Activated naive CD4-positive, alpha-beta T cell treated with anti-CD3 and anti-CD28 coated beads for 36 hours (primary cell): ENCODE measurements at regions not wholly inside any gene's neighbourhood (a gene's known extent, or its start where the extent isn't known, plus 50 kb on each side); places are given as distances from the start of the nearest gene placed in this dataset.

Experiments
- CTCF ChIA-PET: fragments of 350-600 bp; sonication (Branson Sonifier 250); formaldehyde crosslinking; loops from one replicate; lab custom pipeline; 2021; ENCODE audit warnings: antibody characterized with exemption; lab: Charles Lee
- DNase-seq: peaks from one replicate; pipeline ENCODE4 v3.0.0-alpha.2; 2020
- H3K27ac Mint-ChIP-seq: one replicate; pipeline ENCODE4 v1.8.0; 2021; ENCODE audit warnings: mild to moderate bottlenecking, mixed read lengths
- H3K27me3 Mint-ChIP-seq: one replicate; pipeline ENCODE4 v1.8.0; 2021; ENCODE audit warnings: low read depth, mixed read lengths
- H3K36me3 Mint-ChIP-seq: one replicate; pipeline ENCODE4 v1.8.0; 2021; ENCODE audit warnings: low read depth, mixed read lengths
- H3K4me1 Mint-ChIP-seq: one replicate; pipeline ENCODE4 v1.8.0; 2021; ENCODE audit warnings: low read depth, mixed read lengths
- H3K4me3 Mint-ChIP-seq: one replicate; pipeline ENCODE4 v1.8.0; 2021; ENCODE audit warnings: mild to moderate bottlenecking, moderate library complexity, mixed read lengths
- H3K9me3 Mint-ChIP-seq: one replicate; pipeline ENCODE4 v1.8.0; 2021; ENCODE audit warnings: mixed read lengths
- intact Hi-C: fragments of 100-400 bp; cut with micrococcal nuclease; formaldehyde crosslinking; loops from one replicate; pipeline ENCODE4 v1.15.1; 2023

DNA sequence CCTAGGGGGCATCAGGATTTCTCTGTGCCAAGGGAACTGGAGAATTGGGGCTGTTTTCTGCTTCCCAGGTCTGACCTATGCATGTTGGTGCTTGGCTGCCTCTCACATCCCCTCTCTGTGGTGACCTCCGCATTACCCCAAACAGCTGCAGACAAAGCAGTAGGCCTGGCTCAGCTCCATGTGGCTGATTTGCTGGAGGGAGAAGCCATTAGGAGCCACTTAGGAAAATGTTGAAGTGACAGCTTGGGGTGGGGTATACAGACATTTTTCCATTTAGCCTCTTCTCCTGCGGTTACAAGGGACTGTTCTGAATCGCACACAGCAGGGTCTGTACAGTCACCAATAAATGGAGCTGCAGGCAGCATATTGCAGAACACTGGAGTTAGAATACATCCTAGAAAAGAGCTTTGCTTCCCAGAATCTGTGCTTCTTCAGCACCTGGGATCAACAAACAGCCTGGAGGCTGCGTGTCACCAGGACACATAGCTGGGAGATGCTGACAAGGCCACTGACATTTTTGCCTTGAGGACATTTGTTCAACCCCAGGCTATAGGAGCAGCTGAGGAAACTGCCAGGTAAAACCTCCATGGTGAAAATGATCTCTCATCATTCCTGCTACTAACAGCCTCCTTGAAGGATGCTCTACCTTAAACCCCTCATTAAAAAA is 335.3 kb downstream of the DIRAS2 start:
- H3K4me3 Mint-ChIP-seq = no peak overlapping the region
- CTCF ChIA-PET = no interaction called here
- DNase-seq = no peak
- H3K4me1 Mint-ChIP-seq = no peaks in the 10 kb centered on the region
- H3K27ac Mint-ChIP-seq = no peak overlapping the region
- H3K27me3 Mint-ChIP-seq = peaks cover 12% of the 10 kb centered on the region
- no peaks in the 10 kb centered on the region for H3K9me3 Mint-ChIP-seq
- intact Hi-C loops = no loop called here
- H3K36me3 Mint-ChIP-seq = no peaks in the 10 kb centered on the region

DNA sequence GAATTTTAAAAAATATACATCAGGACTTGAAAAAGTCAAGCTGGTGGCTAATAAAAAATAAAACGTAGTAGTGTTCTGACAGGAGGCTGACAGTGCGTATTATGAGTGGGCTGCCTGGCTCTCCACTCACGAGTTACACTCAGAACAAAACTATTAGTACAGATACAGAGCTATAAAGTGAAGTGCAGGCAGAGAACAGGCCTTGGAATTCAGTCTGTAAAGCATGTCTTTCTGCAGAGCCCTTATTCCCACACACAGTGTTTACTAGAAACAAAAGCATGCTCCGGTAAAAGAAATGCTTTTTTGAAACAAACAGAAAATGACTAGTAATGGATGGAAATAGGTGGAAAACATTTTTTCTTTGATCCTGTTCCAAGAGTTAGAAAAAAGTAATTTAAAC is 334.7 kb downstream of the DIRAS2 start:
- DNase-seq = no peak
- Mint-ChIP-seq H3K4me3 (no peak overlapping the region), H3K27ac (no peak overlapping the region), H3K4me1 (no peaks in the 10 kb centered on the region), H3K9me3 (no peaks in the 10 kb centered on the region), H3K36me3 (no peaks in the 10 kb centered on the region), H3K27me3 (peaks cover 9% of the 10 kb centered on the region)
- intact Hi-C loops = no loop called here
- CTCF ChIA-PET = interaction anchor here (1.1 kb wide), 1 partner anchor 10 kb away, joined by 3 read pairs; no protein-coding TSS in a partner anchor

DNA sequence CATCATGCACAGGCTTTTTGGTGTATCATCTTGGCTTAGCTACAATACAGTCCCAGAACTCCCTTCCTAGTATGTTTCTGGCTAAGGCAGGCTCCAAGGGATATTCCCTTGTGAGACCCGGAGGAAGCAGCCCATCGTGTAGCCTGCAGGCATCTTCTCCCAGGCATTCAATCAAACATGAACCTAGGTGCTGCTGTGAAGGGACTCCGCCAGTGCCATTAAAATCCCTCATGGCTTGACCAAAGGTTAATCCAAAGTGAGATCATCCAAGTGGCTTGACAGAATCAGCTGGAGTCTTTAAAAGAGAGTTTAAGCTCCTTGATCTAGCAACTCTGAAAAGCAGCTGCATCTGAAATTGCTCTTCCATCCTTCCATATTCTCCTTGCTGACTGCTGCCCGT is 333.9 kb downstream of the DIRAS2 start:
- intact Hi-C loops = no loop called here
- CTCF ChIA-PET = interaction anchor here (1.1 kb wide), 1 partner anchor 10 kb away, joined by 3 read pairs; no protein-coding TSS in a partner anchor
- H3K4me1 Mint-ChIP-seq = no peaks in the 10 kb centered on the region
- H3K27ac Mint-ChIP-seq = no peak overlapping the region
- peaks cover 5% of the 10 kb centered on the region for H3K27me3 Mint-ChIP-seq
- no peak overlapping the region for H3K4me3 Mint-ChIP-seq
- no peaks in the 10 kb centered on the region for H3K9me3 Mint-ChIP-seq
- H3K36me3 Mint-ChIP-seq = no peaks in the 10 kb centered on the region
- no peak for DNase-seq

DNA sequence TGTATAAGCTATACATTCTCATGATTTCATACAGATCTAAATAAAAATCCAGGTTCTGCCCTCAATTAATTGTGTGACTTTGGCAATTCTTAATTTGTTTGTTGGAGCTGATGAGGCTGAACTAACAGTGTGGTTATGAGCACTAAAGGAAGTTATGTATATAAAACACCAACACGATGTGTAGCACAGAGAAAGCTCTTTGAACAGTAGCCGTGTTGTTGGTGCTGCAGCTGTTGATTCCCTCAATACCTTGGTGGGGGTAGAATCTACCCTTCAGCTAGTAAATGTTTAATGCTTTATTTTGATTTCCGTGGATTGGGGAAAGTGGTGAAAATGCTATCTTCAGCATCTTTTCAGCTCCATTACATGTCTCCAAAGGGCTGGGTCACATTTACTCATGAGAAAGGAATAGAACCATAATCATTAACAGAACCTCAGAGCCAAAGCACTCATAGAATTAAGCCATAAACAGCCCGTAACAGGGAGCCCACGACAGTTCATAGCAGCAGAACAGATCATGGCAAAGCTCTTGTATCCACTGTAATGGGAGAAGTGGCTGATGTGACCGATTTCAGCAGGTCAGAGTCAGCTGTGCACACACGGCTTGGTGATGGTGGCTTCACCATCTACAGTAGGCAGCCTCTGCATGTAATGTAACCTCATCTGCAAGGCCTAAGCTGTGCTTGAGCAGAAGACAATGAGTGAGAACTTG is 332.7 kb downstream of the DIRAS2 start:
- Mint-ChIP-seq H3K4me1 (no peaks in the 10 kb centered on the region), H3K9me3 (no peaks in the 10 kb centered on the region), H3K27me3 (peaks cover 5% of the 10 kb centered on the region), H3K36me3 (no peaks in the 10 kb centered on the region), H3K27ac (no peak overlapping the region), H3K4me3 (no peak overlapping the region)
- DNase-seq = no peak
- CTCF ChIA-PET = no interaction called here
- intact Hi-C loops = no loop called here

DNA sequence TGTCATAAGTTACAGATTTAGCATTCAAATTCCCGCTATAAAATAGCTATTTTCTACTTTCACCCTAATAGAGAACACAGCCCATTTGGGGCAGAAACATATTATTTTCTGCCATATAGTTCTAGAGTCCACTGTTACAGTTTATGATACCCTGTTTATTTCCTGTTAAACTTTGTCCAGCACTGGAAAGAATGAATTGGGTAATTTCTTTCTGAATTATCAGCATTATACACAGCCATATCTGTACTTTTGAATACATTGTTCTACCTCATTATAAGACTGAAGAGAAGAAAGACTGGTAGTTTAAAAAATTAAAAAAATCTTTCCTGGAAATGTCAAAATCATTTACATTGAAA is 332.1 kb downstream of the DIRAS2 start:
- no peaks in the 10 kb centered on the region for H3K9me3 Mint-ChIP-seq
- no peak overlapping the region for H3K4me3 Mint-ChIP-seq
- H3K27ac Mint-ChIP-seq = no peak overlapping the region
- DNase-seq = no peak
- CTCF ChIA-PET = no interaction called here
- peaks cover 5% of the 10 kb centered on the region for H3K27me3 Mint-ChIP-seq
- intact Hi-C loops = no loop called here
- no peaks in the 10 kb centered on the region for H3K4me1 Mint-ChIP-seq
- no peaks in the 10 kb centered on the region for H3K36me3 Mint-ChIP-seq

DNA sequence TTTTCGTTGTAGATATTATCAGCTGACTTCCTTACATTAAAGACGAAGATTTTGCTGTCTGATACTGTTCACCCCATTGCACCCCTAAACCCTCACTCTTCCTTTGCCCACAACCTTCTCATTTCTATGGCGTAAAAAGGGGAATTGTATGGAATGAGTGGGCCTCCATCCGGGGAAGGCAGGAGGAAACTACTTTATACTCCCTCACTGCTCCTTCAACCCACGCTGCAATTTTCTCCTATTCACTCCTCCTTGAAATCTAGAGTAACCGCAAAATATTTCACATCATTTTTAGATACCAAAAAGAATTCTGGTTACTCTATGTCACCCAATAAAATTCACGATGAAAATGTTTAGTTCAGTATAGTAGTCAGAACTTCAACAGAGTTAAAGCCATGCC is 330.8 kb downstream of the DIRAS2 start:
- H3K27me3 Mint-ChIP-seq = peaks cover 6% of the 10 kb centered on the region
- CTCF ChIA-PET = no interaction called here
- H3K36me3 Mint-ChIP-seq = no peaks in the 10 kb centered on the region
- no peaks in the 10 kb centered on the region for H3K4me1 Mint-ChIP-seq
- H3K9me3 Mint-ChIP-seq = no peaks in the 10 kb centered on the region
- H3K4me3 Mint-ChIP-seq = no peak overlapping the region
- intact Hi-C loops = no loop called here
- DNase-seq = no peak
- H3K27ac Mint-ChIP-seq = no peak overlapping the region

DNA sequence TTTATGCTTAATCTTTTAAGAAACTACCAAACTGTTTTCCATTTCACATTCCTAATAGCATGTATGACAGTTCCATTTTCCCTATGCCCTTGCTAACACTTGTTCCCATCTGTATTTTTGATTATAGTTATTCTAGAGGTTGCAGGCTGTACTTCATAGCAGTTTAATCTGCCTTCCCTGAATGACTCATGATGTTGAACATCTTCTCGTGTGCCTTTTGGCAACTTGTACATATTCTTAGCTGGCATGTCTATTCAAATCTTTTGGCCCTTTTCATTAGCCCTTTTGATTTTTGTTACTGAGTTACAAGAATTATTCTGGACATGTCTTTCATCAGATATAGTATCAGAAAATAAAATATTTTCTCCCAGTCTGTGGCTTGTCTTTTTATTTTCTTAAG is 320.3 kb downstream of the DIRAS2 start:
- Mint-ChIP-seq H3K36me3 (no peaks in the 10 kb centered on the region), H3K4me3 (no peak overlapping the region), H3K27ac (no peak overlapping the region), H3K27me3 (peaks cover 13% of the 10 kb centered on the region), H3K4me1 (no peaks in the 10 kb centered on the region), H3K9me3 (no peaks in the 10 kb centered on the region)
- no peak for DNase-seq
- CTCF ChIA-PET = no interaction called here
- intact Hi-C loops = no loop called here

DNA sequence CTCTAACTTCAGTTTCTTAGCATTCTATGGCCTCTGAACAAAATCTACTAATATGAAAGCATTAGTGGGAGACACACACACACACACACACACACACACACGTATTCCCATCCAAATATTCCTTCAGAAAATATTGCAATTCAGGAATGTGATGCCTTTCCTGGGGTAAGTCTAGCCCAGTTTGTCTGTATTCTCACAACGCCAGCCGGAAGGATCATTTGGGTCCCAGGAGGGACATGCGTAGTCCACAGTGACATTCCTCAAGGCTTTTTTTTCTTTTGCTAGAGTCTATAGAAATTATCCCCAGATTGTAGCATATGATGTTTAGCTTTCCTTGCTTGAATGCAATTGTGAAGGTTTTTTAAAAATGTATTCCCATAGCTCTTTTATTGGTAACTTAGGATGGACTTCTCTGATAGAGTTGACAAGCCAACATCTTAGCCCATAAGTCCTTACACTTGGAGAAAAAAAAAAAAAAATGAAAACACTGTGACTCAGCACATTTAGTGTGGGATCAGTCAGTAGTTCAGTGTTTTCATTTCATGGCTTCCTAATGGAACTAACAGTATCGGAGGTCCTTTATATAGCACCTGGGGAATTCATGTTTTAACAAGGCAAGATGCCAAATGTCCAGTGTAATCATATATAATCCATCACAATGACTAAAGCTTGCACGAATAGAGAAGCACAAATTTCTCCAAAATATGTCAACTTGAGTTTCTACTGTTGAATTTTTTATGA is 316.5 kb downstream of the DIRAS2 start:
- Mint-ChIP-seq H3K4me3 (no peak overlapping the region), H3K4me1 (no peaks in the 10 kb centered on the region), H3K27ac (no peak overlapping the region), H3K36me3 (no peaks in the 10 kb centered on the region), H3K27me3 (peaks cover 11% of the 10 kb centered on the region), H3K9me3 (no peaks in the 10 kb centered on the region)
- CTCF ChIA-PET = interaction anchor here (0.8 kb wide), 1 partner anchor 162 kb away, joined by 3 read pairs; no protein-coding TSS in a partner anchor
- no peak for DNase-seq
- intact Hi-C loops = no loop called here

DNA sequence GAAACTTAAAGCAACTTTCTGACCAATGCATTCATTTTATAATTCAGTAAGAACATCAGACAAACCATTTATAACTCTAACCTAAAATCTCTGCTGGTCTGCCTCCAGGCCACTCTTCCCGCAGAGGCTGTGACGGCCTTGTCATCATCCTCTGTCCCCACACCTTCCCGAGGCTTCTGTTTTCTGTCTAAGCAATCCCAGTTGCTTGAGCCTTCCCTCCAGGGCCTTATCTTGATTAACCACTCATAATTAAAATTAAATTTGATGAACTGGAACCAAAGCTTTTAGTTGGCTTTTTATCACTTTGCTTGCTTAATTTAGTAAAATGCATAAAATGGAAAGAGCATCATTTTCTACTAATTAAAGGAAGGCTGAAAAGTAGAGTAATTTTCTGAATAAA is 312.4 kb downstream of the DIRAS2 start:
- intact Hi-C loops = no loop called here
- no peaks in the 10 kb centered on the region for H3K9me3 Mint-ChIP-seq
- DNase-seq = no peak
- no peak overlapping the region for H3K4me3 Mint-ChIP-seq
- no peak overlapping the region for H3K27ac Mint-ChIP-seq
- H3K4me1 Mint-ChIP-seq = no peaks in the 10 kb centered on the region
- H3K27me3 Mint-ChIP-seq = peaks cover 23% of the 10 kb centered on the region
- CTCF ChIA-PET = no interaction called here
- no peaks in the 10 kb centered on the region for H3K36me3 Mint-ChIP-seq

DNA sequence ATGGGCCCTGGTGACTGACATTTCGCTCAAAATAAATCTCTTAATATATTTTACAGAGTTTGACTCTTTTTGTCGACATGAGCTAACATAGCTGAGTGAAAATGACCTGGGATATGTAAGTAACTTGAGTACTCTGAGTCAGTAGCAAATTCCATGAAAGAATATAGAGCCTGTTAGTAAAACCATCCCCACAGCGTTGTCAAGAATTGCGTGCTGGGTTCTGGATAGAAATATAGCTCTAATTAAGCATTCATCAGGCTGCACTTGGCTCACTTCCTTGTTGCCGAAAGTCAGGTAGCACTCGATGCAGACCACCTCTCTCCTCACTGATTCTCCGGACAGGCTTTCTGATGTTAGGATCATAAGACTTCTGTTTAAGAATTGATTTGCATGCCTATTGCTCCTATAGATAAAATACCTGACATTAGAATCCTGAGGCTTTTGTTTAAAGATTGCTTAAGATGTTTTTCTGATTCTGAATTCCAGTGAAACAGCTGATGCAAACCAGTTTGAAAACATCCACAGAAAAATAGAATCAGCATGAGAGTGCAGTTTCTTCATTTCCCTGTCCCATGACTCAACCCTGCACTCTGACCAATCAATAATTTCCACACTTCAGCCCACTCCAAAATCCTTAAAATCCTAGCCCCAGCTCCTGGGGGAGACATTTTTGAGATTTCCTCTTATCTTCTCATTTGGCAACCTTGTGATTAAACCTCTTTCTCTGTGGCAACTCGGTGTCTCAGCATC is 310.6 kb downstream of the DIRAS2 start:
- no peaks in the 10 kb centered on the region for H3K4me1 Mint-ChIP-seq

DNA sequence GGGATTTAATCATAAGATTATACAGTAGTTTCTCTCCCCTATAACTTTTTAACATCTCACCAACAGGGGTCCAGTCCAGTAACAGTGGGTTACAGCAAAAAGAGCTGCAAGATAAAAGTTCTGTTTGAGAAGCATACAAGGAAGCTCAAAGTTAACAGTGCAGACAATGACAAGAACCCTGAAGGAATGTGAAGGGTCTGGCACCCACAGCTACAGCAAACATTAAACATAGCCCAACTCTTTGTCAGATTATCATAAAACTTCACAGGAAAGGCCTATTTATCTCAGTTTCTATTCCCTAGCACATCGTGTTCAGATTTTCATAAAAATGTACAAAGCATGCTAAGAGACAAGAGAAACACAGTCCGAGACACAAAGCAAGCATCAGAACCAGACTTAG is 309.4 kb downstream of the DIRAS2 start:
- no peaks in the 10 kb centered on the region for H3K36me3 Mint-ChIP-seq
- no peak for DNase-seq
- H3K27me3 Mint-ChIP-seq = peaks cover 22% of the 10 kb centered on the region
- no peaks in the 10 kb centered on the region for H3K4me1 Mint-ChIP-seq
- no peak overlapping the region for H3K27ac Mint-ChIP-seq
- no peaks in the 10 kb centered on the region for H3K9me3 Mint-ChIP-seq
- no peak overlapping the region for H3K4me3 Mint-ChIP-seq
- CTCF ChIA-PET = no interaction called here
- intact Hi-C loops = no loop called here

More for the DNA sequence above, 310.6 kb downstream of the DIRAS2 start:
- Mint-ChIP-seq H3K27ac (no peak overlapping the region), H3K9me3 (no peaks in the 10 kb centered on the region), H3K36me3 (no peaks in the 10 kb centered on the region), H3K4me3 (no peak overlapping the region), H3K27me3 (peaks cover 22% of the 10 kb centered on the region)
- DNase-seq = no peak
- intact Hi-C loops = no loop called here
- CTCF ChIA-PET = no interaction called here

DNA sequence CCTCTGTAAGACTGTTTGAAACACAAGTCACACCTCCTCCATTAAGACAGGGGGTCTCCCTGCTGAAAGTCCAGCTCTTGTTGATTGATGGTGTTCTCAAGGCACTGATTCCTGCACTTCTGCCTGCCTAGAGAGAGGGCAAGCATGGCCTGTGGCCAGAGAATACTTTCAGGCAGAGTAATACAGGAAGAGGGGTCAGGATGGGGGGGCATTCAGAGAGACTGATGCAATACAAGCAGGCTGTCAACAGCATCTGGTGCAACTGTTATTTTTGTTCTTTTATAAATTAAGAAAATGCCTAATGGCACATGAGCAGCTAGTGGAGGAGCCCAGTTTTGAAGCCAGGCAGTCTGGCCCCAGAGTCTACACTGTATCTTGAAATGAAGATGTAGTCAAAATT is 302.2 kb downstream of the DIRAS2 start:
- H3K27me3 Mint-ChIP-seq = peaks cover 5% of the 10 kb centered on the region
- H3K36me3 Mint-ChIP-seq = no peaks in the 10 kb centered on the region
- no peak overlapping the region for H3K4me3 Mint-ChIP-seq
- CTCF ChIA-PET = no interaction called here
- no peaks in the 10 kb centered on the region for H3K9me3 Mint-ChIP-seq
- H3K4me1 Mint-ChIP-seq = no peaks in the 10 kb centered on the region
- no peak for DNase-seq
- intact Hi-C loops = no loop called here
- H3K27ac Mint-ChIP-seq = no peak overlapping the region
